ENCODE measurements at regions not wholly inside any gene's neighbourhood (a gene's known extent, or its start where the extent isn't known, plus 50 kb on each side); places are given as distances from the start of the nearest gene placed in this dataset.

DNA sequence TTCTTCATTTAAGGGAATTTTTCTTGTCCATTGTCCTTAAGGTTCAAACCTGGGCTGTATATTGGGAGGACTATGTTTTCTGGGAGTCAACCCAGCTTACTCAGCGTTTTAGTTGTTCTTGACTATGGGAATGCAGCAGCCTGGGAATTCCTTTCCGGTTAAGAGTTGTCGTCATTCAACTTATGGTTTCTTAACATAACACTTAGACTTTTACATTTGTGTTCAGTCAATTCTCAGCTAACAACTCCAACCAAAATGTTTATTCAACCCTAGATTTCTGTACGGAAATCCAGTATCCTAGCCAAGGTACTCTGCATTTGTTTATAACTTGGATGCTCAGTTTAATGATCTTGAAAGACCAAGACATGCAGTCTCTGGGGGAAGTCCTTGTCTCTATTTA is 960.9 kb downstream of the CBLN2 start:
- no peak for DNase-seq (ENCODE audit: low spot score)
- no peak for TF ChIP-seq CTCF (IDR thresholded peaks at IDR 0.05; ENCODE audit: extremely low read depth, missing control alignments)

GRCh38 chr18:71554686-71555085 is 989.5 kb downstream of the CBLN2 start:
- TF ChIP-seq CTCF (IDR thresholded peaks at IDR 0.05; ENCODE audit: extremely low read depth, missing control alignments), result no peak
- DNase-seq (ENCODE audit: low spot score), result no peak

DNA sequence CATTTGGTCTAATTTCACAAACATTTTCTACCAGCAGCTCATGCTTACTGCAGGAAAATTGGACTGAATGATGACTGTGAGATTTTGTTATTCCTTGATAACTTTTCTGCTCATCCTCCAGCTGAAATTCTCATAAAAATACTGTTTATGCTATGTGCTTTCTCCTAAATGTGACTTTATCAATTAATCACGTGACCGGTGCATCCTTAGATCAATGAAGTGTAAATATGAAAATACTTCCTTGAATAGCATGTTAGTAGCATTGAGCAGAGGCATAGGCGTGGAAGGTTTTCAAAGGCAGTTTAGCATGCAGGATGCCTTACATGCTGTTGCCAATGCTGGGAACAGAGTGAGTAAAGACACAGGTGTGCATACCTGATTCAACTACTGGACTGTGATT is 1002.5 kb downstream of the CBLN2 start:
- no peak for TF ChIP-seq CTCF (IDR thresholded peaks at IDR 0.05; ENCODE audit: extremely low read depth, missing control alignments)
- DNase-seq (ENCODE audit: low spot score), result no peak

DNA sequence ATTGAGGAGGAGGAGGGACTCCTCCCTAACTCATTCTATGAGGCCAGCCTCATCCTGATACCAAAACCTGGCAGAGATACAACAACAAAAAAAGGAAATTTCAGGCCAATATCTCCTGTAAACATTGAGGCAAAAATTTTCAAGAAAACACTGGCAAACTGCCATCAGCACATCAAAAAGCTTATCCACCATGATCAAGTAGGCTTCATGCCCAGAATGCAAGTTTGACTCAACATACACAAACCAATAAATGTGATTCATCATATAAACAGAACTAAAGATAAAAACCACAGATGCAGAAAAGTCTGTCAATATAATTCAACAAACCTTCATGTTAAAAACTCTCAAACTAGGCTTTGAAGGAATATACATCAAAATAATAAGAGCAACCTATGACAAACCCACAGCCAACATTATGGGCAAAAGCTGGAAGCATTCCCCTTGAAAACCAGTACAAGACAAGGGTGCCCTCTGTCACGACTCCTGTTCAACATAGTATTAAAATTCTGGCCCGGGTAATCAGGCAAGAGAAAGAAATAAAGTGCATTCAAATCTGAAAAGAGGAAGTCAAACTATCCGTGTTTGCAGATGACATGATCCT is 1014.3 kb downstream of the CBLN2 start:
- no peak for TF ChIP-seq CTCF (IDR thresholded peaks at IDR 0.05; ENCODE audit: extremely low read depth, missing control alignments)
- no peak for DNase-seq (ENCODE audit: low spot score)

DNA sequence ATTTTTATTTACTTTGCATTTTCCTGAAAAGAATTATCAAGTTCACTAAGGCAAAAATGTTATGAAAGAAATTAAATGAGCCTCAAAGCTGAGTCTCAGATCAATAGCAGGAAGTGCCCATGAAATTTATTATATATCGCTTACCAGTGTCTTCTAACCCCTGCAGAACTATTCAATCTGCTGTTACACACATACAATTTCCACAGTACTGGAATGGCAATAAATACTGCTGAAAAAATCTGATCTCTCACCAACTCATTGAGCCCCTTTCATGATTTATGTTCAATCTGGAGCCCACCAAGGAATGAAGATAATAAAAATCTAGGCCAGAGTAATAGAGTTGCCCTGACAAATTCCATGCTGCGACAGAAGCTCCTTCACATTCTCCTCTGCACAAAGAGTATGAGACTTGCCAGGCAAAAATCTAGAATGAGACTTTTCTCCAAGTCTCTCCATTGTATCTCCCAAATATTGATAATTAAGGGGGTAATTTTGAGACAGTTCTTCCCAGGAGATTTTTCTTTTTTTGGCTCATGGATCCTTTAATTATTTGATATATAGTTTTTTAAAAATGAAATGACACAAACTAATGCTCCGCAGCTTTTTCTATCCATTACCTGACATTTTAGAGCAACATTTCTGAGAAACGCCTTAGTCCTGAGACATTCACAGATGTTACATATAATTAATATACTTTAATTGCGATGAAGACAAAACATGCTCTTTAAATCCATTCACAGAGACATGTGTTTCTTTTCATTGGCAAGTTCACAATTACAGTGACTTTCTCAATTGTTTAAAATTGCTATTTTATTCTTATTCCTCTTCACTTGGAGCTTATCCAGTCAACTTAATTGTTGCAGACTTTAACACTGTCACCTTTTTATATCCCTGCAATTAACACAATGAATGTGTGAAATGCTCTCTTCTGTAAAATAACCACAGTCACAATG is 1020.4 kb downstream of the CBLN2 start:
- DNase-seq (ENCODE audit: low spot score), result no peak
- no peak for TF ChIP-seq CTCF (IDR thresholded peaks at IDR 0.05; ENCODE audit: extremely low read depth, missing control alignments)

GRCh38 chr18:71505526-71505925 is 1038.6 kb downstream of the CBLN2 start:
- no peak for DNase-seq (ENCODE audit: low spot score)
- TF ChIP-seq CTCF (IDR thresholded peaks at IDR 0.05; ENCODE audit: extremely low read depth, missing control alignments), result no peak

- DNase-seq (ENCODE audit: low spot score), result no peak
- no peak for TF ChIP-seq CTCF (IDR thresholded peaks at IDR 0.05; ENCODE audit: extremely low read depth, missing control alignments)
Observed at GRCh38 chr18:71503222-71503621, 1040.9 kb downstream of the CBLN2 start.
